SH-SY5Y (cell line): ENCODE measurements at regions not wholly inside any gene's neighbourhood (a gene's known extent, or its start where the extent isn't known, plus 50 kb on each side); places are given as distances from the start of the nearest gene placed in this dataset.

ENCODE experiments used
- GATA2 ChIP-seq: IDR thresholded peaks from 2 replicates; pipeline ENCODE4 v1.6.1; 2011; ENCODE audit warnings: mild to moderate bottlenecking, low read depth, low read length
- GATA3 ChIP-seq: IDR thresholded peaks from 2 replicates; pipeline ENCODE4 v1.6.1; 2011; ENCODE audit warnings: low read depth, mild to moderate bottlenecking, low read length, moderate library complexity

DNA sequence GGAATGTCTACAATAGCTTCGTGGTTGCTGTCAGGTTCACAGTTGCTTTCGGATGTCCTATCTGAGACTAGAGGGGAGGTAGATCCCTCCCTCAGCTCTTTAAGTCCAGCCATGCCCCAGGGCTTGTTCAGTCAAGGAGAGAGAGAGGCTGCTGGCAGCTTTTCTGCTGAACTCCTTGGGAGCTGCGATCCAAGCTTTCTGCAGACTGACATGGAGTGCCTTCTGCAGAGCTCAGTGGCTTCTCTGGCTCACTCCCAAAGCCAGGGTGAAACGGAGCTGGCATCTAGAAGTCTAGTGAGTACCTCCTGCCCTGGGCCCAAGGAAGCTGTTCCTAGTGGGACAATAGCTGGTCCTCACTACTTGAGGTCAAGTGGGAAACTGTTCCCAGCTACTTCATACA lies 62.5 kb downstream of the TMEM17 start:
- TF ChIP-seq GATA3: no peak
- TF ChIP-seq GATA2: no peak
